ENCODE measurements at regions not wholly inside any gene's neighbourhood (a gene's known extent, or its start where the extent isn't known, plus 50 kb on each side); places are given as distances from the start of the nearest gene placed in this dataset.

DNA sequence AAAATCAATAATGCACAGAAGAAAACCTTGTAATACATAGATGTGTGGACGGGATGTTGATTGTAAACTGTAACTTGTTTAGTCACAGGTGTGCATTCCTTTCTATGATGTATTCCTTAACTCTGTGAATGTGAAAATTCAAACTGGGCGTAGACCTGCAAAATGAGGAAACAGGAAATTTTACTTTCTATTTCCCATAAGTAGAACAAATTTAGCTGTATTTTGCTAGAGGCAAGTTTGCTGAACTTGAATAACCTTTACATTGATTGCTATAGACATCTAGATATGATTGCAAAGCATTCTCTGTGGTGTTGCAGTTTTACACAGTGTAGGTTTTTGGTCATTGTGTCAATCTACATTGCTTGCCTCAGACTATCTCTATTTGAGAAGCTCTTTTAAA is 368.4 kb upstream of the MAN1A1 start (continued):
- no peak for TF ChIP-seq ZNF462 (CRISPR knock-in tag; IDR thresholded peaks at IDR 0.05)
- TF ChIP-seq CTCF (conservative IDR thresholded peaks at IDR 0.05; ENCODE audit: low read depth in 2 of 2): no peak

DNA sequence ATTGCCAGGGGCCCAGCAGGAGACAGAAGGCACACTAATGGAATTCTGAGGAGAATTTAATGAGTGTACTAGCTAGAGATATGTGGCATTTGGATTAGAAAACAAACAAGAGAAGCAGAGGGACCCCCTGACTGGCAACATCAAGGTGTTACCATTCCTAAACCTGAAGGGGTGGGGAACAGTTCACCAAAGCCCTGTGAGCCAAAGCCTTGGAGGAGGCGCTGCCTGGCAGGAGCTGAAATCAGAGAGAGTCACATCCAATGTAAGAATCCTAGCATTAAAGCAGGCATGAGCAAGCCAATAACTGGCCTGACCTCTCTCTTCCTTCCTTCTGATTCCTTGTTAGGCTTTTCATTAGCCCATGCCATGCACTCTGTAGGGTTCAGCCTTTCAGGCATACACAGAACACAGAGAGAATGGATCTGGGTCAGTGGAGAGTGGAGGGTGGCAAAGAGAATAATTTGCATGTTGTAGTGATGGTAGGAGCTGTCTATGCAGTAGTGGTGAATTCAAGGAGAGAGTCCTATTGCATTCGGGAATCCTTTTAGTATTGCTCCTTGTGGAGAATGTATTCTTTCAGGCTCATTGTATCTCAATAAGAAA is 367.2 kb upstream of the MAN1A1 start:
- Histone ChIP-seq H3K9me2 (ENCODE audit: insufficient read depth) (peaks cover 21% of the 10 kb centered on the region; the same call in 1 of the 2 replicates), H3K27ac (ENCODE audit: low read depth) (no peak overlapping the region), H3K36me3 (ENCODE audit: insufficient read depth) (no peaks in the 10 kb centered on the region; the same call in 1 of the 2 replicates), H3K79me2 (replicated peaks; ENCODE audit: insufficient read depth) (no peaks in the 10 kb centered on the region), H4K20me1 (replicated peaks; ENCODE audit: insufficient read depth) (no peaks in the 10 kb centered on the region), H3K4me1 (ENCODE audit: insufficient read depth) (0 out of 2 replicates have a peak, but pooled peaks cover 15% of the 10 kb centered on the region), H3K4me3 (no peak overlapping the region), H3K27me3 (ENCODE audit: insufficient read depth) (no peaks in the 10 kb centered on the region), H3F3A (replicated peaks; ENCODE audit: low read depth) (no peaks in the 10 kb centered on the region), H3K4me2 (no peak overlapping the region), H2AFZ (peak overlapping the region; percentile 74; the same call in 1 of the 2 replicates)
- no peak overlapping the region; the same call in 1 of the 2 replicates for H3K27ac Mint-ChIP-seq
- H3K36me3 Mint-ChIP-seq (ENCODE audit: low read depth): no peaks in the 10 kb centered on the region
- ATAC-seq: peak; percentile 52
- no peaks in the 10 kb centered on the region for H3K9me3 Mint-ChIP-seq
- peaks cover 16% of the 10 kb centered on the region for H3K4me1 Mint-ChIP-seq
- H3K27me3 Mint-ChIP-seq (ENCODE audit: insufficient read depth, low read depth, poor library complexity): no peaks in the 10 kb centered on the region
- peak; percentile 14 for DNase-seq (ENCODE audit: low spot score)
- no peak overlapping the region for H3K4me3 Mint-ChIP-seq
- TF ChIP-seq EZH2 (IDR thresholded peaks at IDR 0.05; ENCODE audit: low read depth, unreplicated experiment) (no peak), CTCF (conservative IDR thresholded peaks at IDR 0.05; ENCODE audit: low read depth in 2 of 2) (no peak), JUNB (IDR thresholded peaks at IDR 0.05; ENCODE audit: unreplicated experiment) (no peak), CREB1 (CRISPR knock-in tag; IDR thresholded peaks at IDR 0.05; ENCODE audit: low read depth) (no peak), STAT1 (IDR thresholded peaks at IDR 0.05; ENCODE audit: unreplicated experiment) (no peak), ZNF114 (CRISPR knock-in tag; IDR thresholded peaks at IDR 0.05) (no peak), ZNF331 (CRISPR knock-in tag; IDR thresholded peaks at IDR 0.05; ENCODE audit: low read depth) (no peak)
